NOMO-1 treated with dmso at 0.1 percent for 144 hours (cell line): ENCODE measurements at regions not wholly inside any gene's neighbourhood (a gene's known extent, or its start where the extent isn't known, plus 50 kb on each side); places are given as distances from the start of the nearest gene placed in this dataset.
A peak's percentile ranks its signal among the peaks of the same experiment; 100 is the strongest.

Experiments used
- DNase-seq: peaks from one replicate; lab custom pipeline; 2025; ENCODE audit not compliant: unreplicated experiment; lab: John Stamatoyannopoulos, UW

- peak; percentile 63 for DNase-seq
Measured at GRCh38 chr4:20629186-20630106, 70.8 kb upstream of the PACRGL start.

- no peak for DNase-seq
Measured at GRCh38 chr4:20638825-20639224, 61.4 kb upstream of the PACRGL start.

GRCh38 chr4:20639346-20639745, 60.9 kb upstream of the PACRGL start:
- no peak for DNase-seq

GRCh38 chr4:20640989-20641388, 59.3 kb upstream of the PACRGL start:
- DNase-seq, result no peak

- DNase-seq, result peak; percentile 34
Measured at GRCh38 chr4:20641976-20642375, 58.3 kb upstream of the PACRGL start.

GRCh38 chr4:20643631-20644030, 56.6 kb upstream of the PACRGL start:
- DNase-seq, result peak; percentile 55

GRCh38 chr4:20645236-20645635, 55.0 kb upstream of the PACRGL start:
- DNase-seq, result no peak

GRCh38 chr4:20646287-20646686, 54.0 kb upstream of the PACRGL start:
- no peak for DNase-seq
